ENCODE measurements at regions not wholly inside any gene's neighbourhood (a gene's known extent, or its start where the extent isn't known, plus 50 kb on each side); places are given as distances from the start of the nearest gene placed in this dataset.

DNA sequence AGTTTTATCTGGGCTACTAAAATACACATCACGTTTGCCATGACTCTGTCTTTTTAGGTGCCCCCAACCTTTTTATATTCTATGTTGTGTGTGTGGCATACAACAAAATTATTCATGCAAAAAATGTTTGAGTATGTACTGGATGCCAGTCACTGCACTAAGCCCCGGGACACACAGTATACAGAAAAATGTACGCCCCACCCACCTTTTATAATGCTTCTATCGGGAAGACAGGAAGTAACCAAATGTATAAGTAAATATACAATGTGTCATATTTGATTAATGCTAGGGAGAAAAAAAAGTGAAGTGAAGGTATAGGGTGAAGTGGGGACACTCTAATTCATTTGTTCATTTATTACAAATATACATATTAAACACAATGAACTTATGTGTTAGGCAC lies 503.4 kb upstream of the MDFIC2 start:
- no peak overlapping the region for H3K9ac ChIP-seq (ENCODE audit: control insufficient read depth, extremely low read depth, insufficient read depth, low read length)
- H2AFZ ChIP-seq (ENCODE audit: control insufficient read depth, low read length), result no peak overlapping the region
- no peaks in the 10 kb centered on the region for H3K36me3 ChIP-seq (ENCODE audit: control insufficient read depth in 2 of 2, extremely low read depth in 1 of 2, insufficient read depth in 2 of 2, low read length in 2 of 2)
- H3K9me1 ChIP-seq (ENCODE audit: control insufficient read depth, extremely low read depth, insufficient read depth, low read length), result no peaks in the 10 kb centered on the region
- no peaks in the 10 kb centered on the region for H3K79me2 ChIP-seq (ENCODE audit: control insufficient read depth, insufficient read depth, low read length)
- dilution Hi-C loops (cut with MboI; ENCODE audit: extremely low pct_ligation_motif_present, low sequenced_read_pairs), result no loop called here
- no peaks in the 10 kb centered on the region for H4K20me1 ChIP-seq (ENCODE audit: control insufficient read depth, extremely low read depth, insufficient read depth, low read length)
- H3K9me3 ChIP-seq (ENCODE audit: control insufficient read depth, low read depth, low read length), result no peaks in the 10 kb centered on the region
- no peaks in the 10 kb centered on the region for H3K27me3 ChIP-seq (ENCODE audit: control insufficient read depth, extremely low read depth, insufficient read depth, low read length)
- no peaks in the 10 kb centered on the region for H3K4me1 ChIP-seq (ENCODE audit: control insufficient read depth, extremely low read depth, insufficient read depth, low read length)
- no peak for TF ChIP-seq EZH2 (IDR thresholded peaks at IDR 0.05; ENCODE audit: low read length)
- TF ChIP-seq, protein P1, sequence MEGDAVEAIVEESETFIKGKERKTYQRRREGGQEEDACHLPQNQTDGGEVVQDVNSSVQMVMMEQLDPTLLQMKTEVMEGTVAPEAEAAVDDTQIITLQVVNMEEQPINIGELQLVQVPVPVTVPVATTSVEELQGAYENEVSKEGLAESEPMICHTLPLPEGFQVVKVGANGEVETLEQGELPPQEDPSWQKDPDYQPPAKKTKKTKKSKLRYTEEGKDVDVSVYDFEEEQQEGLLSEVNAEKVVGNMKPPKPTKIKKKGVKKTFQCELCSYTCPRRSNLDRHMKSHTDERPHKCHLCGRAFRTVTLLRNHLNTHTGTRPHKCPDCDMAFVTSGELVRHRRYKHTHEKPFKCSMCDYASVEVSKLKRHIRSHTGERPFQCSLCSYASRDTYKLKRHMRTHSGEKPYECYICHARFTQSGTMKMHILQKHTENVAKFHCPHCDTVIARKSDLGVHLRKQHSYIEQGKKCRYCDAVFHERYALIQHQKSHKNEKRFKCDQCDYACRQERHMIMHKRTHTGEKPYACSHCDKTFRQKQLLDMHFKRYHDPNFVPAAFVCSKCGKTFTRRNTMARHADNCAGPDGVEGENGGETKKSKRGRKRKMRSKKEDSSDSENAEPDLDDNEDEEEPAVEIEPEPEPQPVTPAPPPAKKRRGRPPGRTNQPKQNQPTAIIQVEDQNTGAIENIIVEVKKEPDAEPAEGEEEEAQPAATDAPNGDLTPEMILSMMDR (optimal IDR thresholded peaks at IDR 0.05 in 1 of 3, IDR thresholded peaks at IDR 0.05 in 1 of 3, conservative IDR thresholded peaks at IDR 0.05 in 1 of 3; ENCODE audit: extremely low read depth in 1 of 3, insufficient read depth in 2 of 3, low read length in 3 of 3), result no peak
- no peak overlapping the region for H3K4me3 ChIP-seq (ENCODE audit: control insufficient read depth in 2 of 3, extremely low read depth in 1 of 3, insufficient read depth in 2 of 3, low read depth in 1 of 3, low read length in 3 of 3)
- H3K27ac ChIP-seq (ENCODE audit: control insufficient read depth, insufficient read depth, low read length), result no peak overlapping the region
- DNase-seq (ENCODE audit: low read depth, low spot score) (no peak), FAIRE-seq (no peak)
- no peak overlapping the region for H3K4me2 ChIP-seq (ENCODE audit: control insufficient read depth, extremely low read depth, insufficient read depth, low read depth, low read length)

DNA sequence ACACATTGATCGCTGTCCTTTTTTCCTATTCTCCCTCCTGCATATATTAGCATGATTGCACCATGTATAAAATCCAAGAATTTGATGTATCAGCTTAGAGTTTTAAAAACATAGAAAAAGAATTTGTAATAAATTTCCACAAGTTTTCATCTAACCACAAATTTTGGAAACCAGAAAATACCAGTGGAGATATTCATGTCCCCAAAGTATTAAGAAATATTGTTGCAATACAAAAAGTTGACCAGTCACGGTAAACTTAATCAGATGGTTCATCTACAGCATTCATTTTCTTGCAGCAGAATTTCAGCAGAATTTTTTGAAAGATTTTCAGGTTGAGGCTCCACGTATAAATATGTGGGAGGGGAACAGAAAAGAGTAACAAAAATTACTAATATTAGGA lies 500.9 kb upstream of the MDFIC2 start:
- no peak overlapping the region for H3K27ac ChIP-seq (ENCODE audit: control insufficient read depth, insufficient read depth, low read length)
- no peak overlapping the region for H3K4me3 ChIP-seq (ENCODE audit: control insufficient read depth in 2 of 3, extremely low read depth in 1 of 3, insufficient read depth in 2 of 3, low read depth in 1 of 3, low read length in 3 of 3)
- no peaks in the 10 kb centered on the region for H4K20me1 ChIP-seq (ENCODE audit: control insufficient read depth, extremely low read depth, insufficient read depth, low read length)
- DNase-seq (ENCODE audit: low read depth, low spot score), result no peak
- FAIRE-seq, result no peak
- no peak overlapping the region for H2AFZ ChIP-seq (ENCODE audit: control insufficient read depth, low read length)
- H3K27me3 ChIP-seq (ENCODE audit: control insufficient read depth, extremely low read depth, insufficient read depth, low read length), result no peaks in the 10 kb centered on the region
- dilution Hi-C loops (cut with MboI; ENCODE audit: extremely low pct_ligation_motif_present, low sequenced_read_pairs), result no loop called here
- H3K4me1 ChIP-seq (ENCODE audit: control insufficient read depth, extremely low read depth, insufficient read depth, low read length), result no peaks in the 10 kb centered on the region
- H3K9ac ChIP-seq (ENCODE audit: control insufficient read depth, extremely low read depth, insufficient read depth, low read length), result no peak overlapping the region
- H3K4me2 ChIP-seq (ENCODE audit: control insufficient read depth, extremely low read depth, insufficient read depth, low read depth, low read length), result no peak overlapping the region
- no peaks in the 10 kb centered on the region for H3K9me1 ChIP-seq (ENCODE audit: control insufficient read depth, extremely low read depth, insufficient read depth, low read length)
- no peaks in the 10 kb centered on the region for H3K36me3 ChIP-seq (ENCODE audit: control insufficient read depth in 2 of 2, extremely low read depth in 1 of 2, insufficient read depth in 2 of 2, low read length in 2 of 2)
- TF ChIP-seq EZH2 (IDR thresholded peaks at IDR 0.05; ENCODE audit: low read length), result no peak
- TF ChIP-seq, protein P1 (optimal IDR thresholded peaks at IDR 0.05 in 1 of 3, IDR thresholded peaks at IDR 0.05 in 1 of 3, conservative IDR thresholded peaks at IDR 0.05 in 1 of 3; ENCODE audit: extremely low read depth in 1 of 3, insufficient read depth in 2 of 3, low read length in 3 of 3), result no peak
- no peaks in the 10 kb centered on the region for H3K79me2 ChIP-seq (ENCODE audit: control insufficient read depth, insufficient read depth, low read length)
- H3K9me3 ChIP-seq (ENCODE audit: control insufficient read depth, low read depth, low read length), result no peaks in the 10 kb centered on the region
